GM23338 (cell line): ENCODE measurements at regions not wholly inside any gene's neighbourhood (a gene's known extent, or its start where the extent isn't known, plus 50 kb on each side); places are given as distances from the start of the nearest gene placed in this dataset.

Source experiments
- ATAC-seq: fragments of 200-7000 bp; cut with Tn5 transposase; 3 replicates; pipeline ENCODE4 v1.9.1; 2020
- DNase-seq: peaks from one replicate; pipeline ENCODE4 v3.0.0-alpha.2; 2015; ENCODE audit warnings: low spot score
- H2AFZ ChIP-seq: fragments of 200-600 bp; sonication (generic); 2 replicates; pipeline ENCODE4 v1.8.0; 2016; ENCODE audit warnings: antibody characterized with exemption, mild to moderate bottlenecking, moderate library complexity
- H3F3A ChIP-seq: fragments of 200-600 bp; sonication (generic); replicated peaks from 2 replicates; pipeline ENCODE4 v1.8.0; 2017; ENCODE audit warnings: antibody characterized with exemption, mixed run types, low read depth
- H3K27ac ChIP-seq: fragments of 200-600 bp; sonication (generic); 2 replicates; pipeline ENCODE4 v1.6.1; 2016; ENCODE audit warnings: low read depth
- H3K27me3 ChIP-seq: fragments of 200-600 bp; sonication (generic); 2 replicates; pipeline ENCODE4 v1.8.0; 2016; ENCODE audit warnings: mild to moderate bottlenecking, mixed run types, moderate library complexity; ENCODE audit not compliant: insufficient read depth
- H3K36me3 ChIP-seq: fragments of 200-600 bp; sonication (generic); 2 replicates; pipeline ENCODE4 v1.8.0; 2016; ENCODE audit warnings: mild to moderate bottlenecking; ENCODE audit not compliant: insufficient read depth
- H3K4me1 ChIP-seq: fragments of 200-600 bp; sonication (generic); 2 replicates; pipeline ENCODE4 v1.8.0; 2016; ENCODE audit warnings: mild to moderate bottlenecking, moderate library complexity; ENCODE audit not compliant: insufficient read depth
- H3K4me2 ChIP-seq: fragments of 200-600 bp; sonication (generic); 2 replicates; pipeline ENCODE4 v1.7.1; 2017; ENCODE audit warnings: mixed run types
- H3K4me3 ChIP-seq: fragments of 200-600 bp; sonication (generic); 2 replicates; pipeline ENCODE4 v1.6.1; 2016; ENCODE audit warnings: mixed run types
- H3K79me2 ChIP-seq: fragments of 200-600 bp; sonication (generic); replicated peaks from 2 replicates; pipeline ENCODE4 v1.8.0; 2017; ENCODE audit warnings: mild to moderate bottlenecking; ENCODE audit not compliant: insufficient read depth
- H3K9me2 ChIP-seq: fragments of 200-600 bp; sonication (generic); 2 replicates; pipeline ENCODE4 v1.8.0; 2017; ENCODE audit not compliant: insufficient read depth
- H4K20me1 ChIP-seq: fragments of 200-600 bp; sonication (generic); replicated peaks from 2 replicates; pipeline ENCODE4 v1.8.0; 2017; ENCODE audit warnings: mild to moderate bottlenecking; ENCODE audit not compliant: insufficient read depth
- H3K27ac Mint-ChIP-seq: 2 replicates; pipeline ENCODE4 v1.8.0; 2020; ENCODE audit warnings: inconsistent platforms, mild to moderate bottlenecking, moderate library complexity, mixed read lengths
- H3K27me3 Mint-ChIP-seq: 3 replicates; pipeline ENCODE4 v1.8.0; 2022; ENCODE audit warnings: low read depth, mild to moderate bottlenecking, moderate library complexity, mixed read lengths, inconsistent platforms; ENCODE audit not compliant: insufficient read depth, poor library complexity
- H3K36me3 Mint-ChIP-seq: 3 replicates; pipeline ENCODE4 v1.8.0; 2021; ENCODE audit warnings: low read depth, mild to moderate bottlenecking, inconsistent platforms, moderate library complexity, mixed read lengths
- H3K4me1 Mint-ChIP-seq: 3 replicates; pipeline ENCODE4 v1.8.0; 2020; ENCODE audit warnings: mild to moderate bottlenecking, inconsistent platforms, mixed read lengths
- H3K4me3 Mint-ChIP-seq: 3 replicates; pipeline ENCODE4 v1.8.0; 2021; ENCODE audit warnings: moderate library complexity, mild to moderate bottlenecking, inconsistent platforms, mixed read lengths
- H3K9me3 Mint-ChIP-seq: 3 replicates; pipeline ENCODE4 v1.8.0; 2020; ENCODE audit warnings: moderate library complexity, mild to moderate bottlenecking, inconsistent platforms, mixed read lengths
- CREB1 ChIP-seq: fragments of 250-450 bp; sonication (Bioruptor Pico); IDR thresholded peaks from 2 replicates; pipeline ENCODE4 v1.5.0; 2020; ENCODE audit warnings: low read depth, mild to moderate bottlenecking, moderate library complexity
- EZH2 ChIP-seq: fragments of 200-600 bp; sonication (generic); IDR thresholded peaks from one replicate; pipeline ENCODE4 v1.8.0; 2017; ENCODE audit warnings: antibody characterized with exemption, mild to moderate bottlenecking, low read depth; ENCODE audit not compliant: unreplicated experiment
- EZH2phosphoT487 ChIP-seq: fragments of 200-600 bp; sonication (generic); IDR thresholded peaks from one replicate; pipeline ENCODE4 v1.8.1; 2018; ENCODE audit warnings: antibody characterized with exemption; ENCODE audit not compliant: unreplicated experiment
- JUNB ChIP-seq: IDR thresholded peaks from one replicate; pipeline ENCODE4 v1.6.1; 2016; ENCODE audit warnings: antibody characterized with exemption; ENCODE audit not compliant: unreplicated experiment
- NANOG ChIP-seq: IDR thresholded peaks from 2 replicates; pipeline ENCODE4 v1.6.1; 2016; ENCODE audit warnings: antibody characterized with exemption, borderline replicate concordance
- STAT1 ChIP-seq: IDR thresholded peaks from one replicate; pipeline ENCODE4 v1.6.1; 2016; ENCODE audit warnings: antibody characterized with exemption; ENCODE audit not compliant: unreplicated experiment
- ZNF114 ChIP-seq: fragments of 250-450 bp; sonication (Bioruptor Pico); IDR thresholded peaks from 2 replicates; pipeline ENCODE4 v1.5.0; 2020; ENCODE audit warnings: mild to moderate bottlenecking, moderate library complexity
- ZNF331 ChIP-seq: fragments of 250-450 bp; sonication (Bioruptor Pico); IDR thresholded peaks from 2 replicates; pipeline ENCODE4 v1.5.0; 2020; ENCODE audit warnings: low read depth, mild to moderate bottlenecking, moderate library complexity
- TF ChIP-seq, protein P1 (sequence below): fragments of 250-450 bp; sonication (Bioruptor Pico); IDR thresholded peaks from 2 replicates; pipeline ENCODE4 v1.5.0; 2020; ENCODE audit warnings: mild to moderate bottlenecking, moderate library complexity
- TF ChIP-seq, protein P2 (sequence below): IDR thresholded peaks from 2 replicates; pipeline ENCODE4 v1.6.1; 2016; ENCODE audit warnings: antibody characterized with exemption
- TF ChIP-seq, protein P3 (sequence below), 2 experiments: fragments of 200-600 bp in 1 of 2; sonication (generic) in 1 of 2; conservative IDR thresholded peaks; 2 replicates each; pipeline versions ENCODE4 v1.5.1 to v1.6.1; 2016 to 2017; ENCODE audit warnings: antibody characterized with exemption in 2 of 2, low read depth in 2 of 2, mild to moderate bottlenecking in 2 of 2, moderate library complexity in 1 of 2

DNA sequence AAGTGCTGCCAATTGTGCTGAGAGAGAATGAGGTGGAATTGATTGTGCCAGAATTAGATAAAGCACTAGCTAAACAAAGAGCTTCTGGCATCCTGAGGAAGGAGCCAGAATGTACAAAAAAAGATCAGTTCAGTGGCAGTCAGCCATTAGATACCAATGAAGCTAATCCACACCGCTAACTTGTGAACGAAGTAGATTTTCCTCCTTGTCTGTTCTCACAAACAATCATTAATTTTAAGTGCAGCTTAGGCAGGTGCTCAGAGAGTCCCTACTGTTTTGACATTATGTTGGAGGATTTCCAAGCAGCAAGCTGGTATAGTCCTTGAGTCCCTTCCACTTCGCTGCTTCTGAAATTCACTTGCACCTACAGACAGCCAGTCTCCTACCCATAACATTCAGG lies 617.4 kb downstream of the CENPC start (continued):
- TF ChIP-seq, protein P1, sequence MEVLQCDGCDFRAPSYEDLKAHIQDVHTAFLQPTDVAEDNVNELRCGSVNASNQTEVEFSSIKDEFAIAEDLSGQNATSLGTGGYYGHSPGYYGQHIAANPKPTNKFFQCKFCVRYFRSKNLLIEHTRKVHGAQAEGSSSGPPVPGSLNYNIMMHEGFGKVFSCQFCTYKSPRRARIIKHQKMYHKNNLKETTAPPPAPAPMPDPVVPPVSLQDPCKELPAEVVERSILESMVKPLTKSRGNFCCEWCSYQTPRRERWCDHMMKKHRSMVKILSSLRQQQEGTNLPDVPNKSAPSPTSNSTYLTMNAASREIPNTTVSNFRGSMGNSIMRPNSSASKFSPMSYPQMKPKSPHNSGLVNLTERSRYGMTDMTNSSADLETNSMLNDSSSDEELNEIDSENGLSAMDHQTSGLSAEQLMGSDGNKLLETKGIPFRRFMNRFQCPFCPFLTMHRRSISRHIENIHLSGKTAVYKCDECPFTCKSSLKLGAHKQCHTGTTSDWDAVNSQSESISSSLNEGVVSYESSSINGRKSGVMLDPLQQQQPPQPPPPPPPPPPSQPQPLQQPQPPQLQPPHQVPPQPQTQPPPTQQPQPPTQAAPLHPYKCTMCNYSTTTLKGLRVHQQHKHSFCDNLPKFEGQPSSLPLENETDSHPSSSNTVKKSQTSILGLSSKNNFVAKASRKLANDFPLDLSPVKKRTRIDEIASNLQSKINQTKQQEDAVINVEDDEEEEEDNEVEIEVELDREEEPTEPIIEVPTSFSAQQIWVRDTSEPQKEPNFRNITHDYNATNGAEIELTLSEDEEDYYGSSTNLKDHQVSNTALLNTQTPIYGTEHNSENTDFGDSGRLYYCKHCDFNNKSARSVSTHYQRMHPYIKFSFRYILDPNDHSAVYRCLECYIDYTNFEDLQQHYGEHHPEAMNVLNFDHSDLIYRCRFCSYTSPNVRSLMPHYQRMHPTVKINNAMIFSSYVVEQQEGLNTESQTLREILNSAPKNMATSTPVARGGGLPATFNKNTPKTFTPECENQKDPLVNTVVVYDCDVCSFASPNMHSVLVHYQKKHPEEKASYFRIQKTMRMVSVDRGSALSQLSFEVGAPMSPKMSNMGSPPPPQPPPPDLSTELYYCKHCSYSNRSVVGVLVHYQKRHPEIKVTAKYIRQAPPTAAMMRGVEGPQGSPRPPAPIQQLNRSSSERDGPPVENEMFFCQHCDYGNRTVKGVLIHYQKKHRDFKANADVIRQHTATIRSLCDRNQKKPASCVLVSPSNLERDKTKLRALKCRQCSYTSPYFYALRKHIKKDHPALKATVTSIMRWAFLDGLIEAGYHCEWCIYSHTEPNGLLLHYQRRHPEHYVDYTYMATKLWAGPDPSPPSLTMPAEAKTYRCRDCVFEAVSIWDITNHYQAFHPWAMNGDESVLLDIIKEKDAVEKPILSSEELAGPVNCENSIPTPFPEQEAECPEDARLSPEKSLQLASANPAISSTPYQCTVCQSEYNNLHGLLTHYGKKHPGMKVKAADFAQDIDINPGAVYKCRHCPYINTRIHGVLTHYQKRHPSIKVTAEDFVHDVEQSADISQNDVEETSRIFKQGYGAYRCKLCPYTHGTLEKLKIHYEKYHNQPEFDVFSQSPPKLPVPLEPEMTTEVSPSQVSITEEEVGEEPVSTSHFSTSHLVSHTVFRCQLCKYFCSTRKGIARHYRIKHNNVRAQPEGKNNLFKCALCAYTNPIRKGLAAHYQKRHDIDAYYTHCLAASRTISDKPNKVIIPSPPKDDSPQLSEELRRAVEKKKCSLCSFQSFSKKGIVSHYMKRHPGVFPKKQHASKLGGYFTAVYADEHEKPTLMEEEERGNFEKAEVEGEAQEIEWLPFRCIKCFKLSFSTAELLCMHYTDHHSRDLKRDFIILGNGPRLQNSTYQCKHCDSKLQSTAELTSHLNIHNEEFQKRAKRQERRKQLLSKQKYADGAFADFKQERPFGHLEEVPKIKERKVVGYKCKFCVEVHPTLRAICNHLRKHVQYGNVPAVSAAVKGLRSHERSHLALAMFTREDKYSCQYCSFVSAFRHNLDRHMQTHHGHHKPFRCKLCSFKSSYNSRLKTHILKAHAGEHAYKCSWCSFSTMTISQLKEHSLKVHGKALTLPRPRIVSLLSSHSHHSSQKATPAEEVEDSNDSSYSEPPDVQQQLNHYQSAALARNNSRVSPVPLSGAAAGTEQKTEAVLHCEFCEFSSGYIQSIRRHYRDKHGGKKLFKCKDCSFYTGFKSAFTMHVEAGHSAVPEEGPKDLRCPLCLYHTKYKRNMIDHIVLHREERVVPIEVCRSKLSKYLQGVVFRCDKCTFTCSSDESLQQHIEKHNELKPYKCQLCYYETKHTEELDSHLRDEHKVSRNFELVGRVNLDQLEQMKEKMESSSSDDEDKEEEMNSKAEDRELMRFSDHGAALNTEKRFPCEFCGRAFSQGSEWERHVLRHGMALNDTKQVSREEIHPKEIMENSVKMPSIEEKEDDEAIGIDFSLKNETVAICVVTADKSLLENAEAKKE = no peak
- no peak for TF ChIP-seq ZNF331 (CRISPR knock-in tag)
- TF ChIP-seq EZH2phosphoT487 = no peak
- TF ChIP-seq, protein P2, sequence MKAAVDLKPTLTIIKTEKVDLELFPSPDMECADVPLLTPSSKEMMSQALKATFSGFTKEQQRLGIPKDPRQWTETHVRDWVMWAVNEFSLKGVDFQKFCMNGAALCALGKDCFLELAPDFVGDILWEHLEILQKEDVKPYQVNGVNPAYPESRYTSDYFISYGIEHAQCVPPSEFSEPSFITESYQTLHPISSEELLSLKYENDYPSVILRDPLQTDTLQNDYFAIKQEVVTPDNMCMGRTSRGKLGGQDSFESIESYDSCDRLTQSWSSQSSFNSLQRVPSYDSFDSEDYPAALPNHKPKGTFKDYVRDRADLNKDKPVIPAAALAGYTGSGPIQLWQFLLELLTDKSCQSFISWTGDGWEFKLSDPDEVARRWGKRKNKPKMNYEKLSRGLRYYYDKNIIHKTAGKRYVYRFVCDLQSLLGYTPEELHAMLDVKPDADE = no peak
- TF ChIP-seq ZNF114 (CRISPR knock-in tag) = no peak
- no peak for TF ChIP-seq STAT1
- TF ChIP-seq NANOG = no peak
- TF ChIP-seq EZH2 = no peak

DNA sequence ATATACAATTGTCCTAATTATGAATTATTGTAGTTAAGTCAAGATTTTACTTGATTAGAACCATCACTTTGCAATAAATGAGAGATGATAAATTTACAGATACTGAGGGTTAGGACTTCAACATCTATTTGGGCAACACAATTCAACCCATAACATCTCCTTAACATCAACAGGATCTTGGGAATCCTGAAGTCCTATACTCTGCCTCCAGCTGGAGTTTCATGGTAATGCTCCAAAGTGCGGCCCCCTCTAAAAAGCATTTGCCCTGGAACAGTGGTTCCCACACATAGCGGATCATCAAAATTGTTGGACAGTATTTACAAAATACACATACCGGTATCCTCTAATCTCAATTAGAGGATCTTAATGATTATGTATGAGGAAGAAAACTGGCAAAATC lies 618.6 kb downstream of the CENPC start:
- Mint-ChIP-seq H3K27ac (no peak overlapping the region), H3K27me3 (no peaks in the 10 kb centered on the region), H3K36me3 (no peaks in the 10 kb centered on the region), H3K4me1 (no peaks in the 10 kb centered on the region), H3K9me3 (no peaks in the 10 kb centered on the region), H3K4me3 (no peak overlapping the region)
- H4K20me1 ChIP-seq = no peaks in the 10 kb centered on the region
- no peak overlapping the region for H3K27ac ChIP-seq
- no peaks in the 10 kb centered on the region for H3F3A ChIP-seq
- no peak overlapping the region for H3K4me2 ChIP-seq
- H3K36me3 ChIP-seq = no peaks in the 10 kb centered on the region
- H3K4me1 ChIP-seq = no peaks in the 10 kb centered on the region
- no peaks in the 10 kb centered on the region for H3K79me2 ChIP-seq
- no peaks in the 10 kb centered on the region for H3K9me2 ChIP-seq
- H3K4me3 ChIP-seq = no peak overlapping the region
- peak; percentile 39; the same call in 2 of the 3 replicates for ATAC-seq
- no peak overlapping the region for H2AFZ ChIP-seq
- peak; percentile 31 for DNase-seq
- TF ChIP-seq JUNB (no peak), STAT1 (no peak), CREB1 (CRISPR knock-in tag) (no peak)
- TF ChIP-seq, protein P3, sequence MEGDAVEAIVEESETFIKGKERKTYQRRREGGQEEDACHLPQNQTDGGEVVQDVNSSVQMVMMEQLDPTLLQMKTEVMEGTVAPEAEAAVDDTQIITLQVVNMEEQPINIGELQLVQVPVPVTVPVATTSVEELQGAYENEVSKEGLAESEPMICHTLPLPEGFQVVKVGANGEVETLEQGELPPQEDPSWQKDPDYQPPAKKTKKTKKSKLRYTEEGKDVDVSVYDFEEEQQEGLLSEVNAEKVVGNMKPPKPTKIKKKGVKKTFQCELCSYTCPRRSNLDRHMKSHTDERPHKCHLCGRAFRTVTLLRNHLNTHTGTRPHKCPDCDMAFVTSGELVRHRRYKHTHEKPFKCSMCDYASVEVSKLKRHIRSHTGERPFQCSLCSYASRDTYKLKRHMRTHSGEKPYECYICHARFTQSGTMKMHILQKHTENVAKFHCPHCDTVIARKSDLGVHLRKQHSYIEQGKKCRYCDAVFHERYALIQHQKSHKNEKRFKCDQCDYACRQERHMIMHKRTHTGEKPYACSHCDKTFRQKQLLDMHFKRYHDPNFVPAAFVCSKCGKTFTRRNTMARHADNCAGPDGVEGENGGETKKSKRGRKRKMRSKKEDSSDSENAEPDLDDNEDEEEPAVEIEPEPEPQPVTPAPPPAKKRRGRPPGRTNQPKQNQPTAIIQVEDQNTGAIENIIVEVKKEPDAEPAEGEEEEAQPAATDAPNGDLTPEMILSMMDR (conservative IDR thresholded peaks at IDR 0.05; ENCODE audit: low read depth in 2 of 2) = peak; percentile 39 to 44; a peak in 2 of 4 replicates
- H3K27me3 ChIP-seq = no peaks in the 10 kb centered on the region
